Activated CD8-positive, alpha-beta memory T cell treated with anti-CD3 and anti-CD28 coated beads, Interleukin-2, amount 10 ng/mL, durations not matched to agents 7 days and 5 days (primary cell): ENCODE measurements at regions not wholly inside any gene's neighbourhood (a gene's known extent, or its start where the extent isn't known, plus 50 kb on each side); places are given as distances from the start of the nearest gene placed in this dataset.

Experiments used
- ATAC-seq: fragments of 150-1000 bp; cut with Tn5 transposase; one replicate; pipeline ENCODE4 v1.10.0; 2021; ENCODE audit warnings: moderate library complexity
- CTCF ChIA-PET: fragments of 350-600 bp; sonication (Branson Sonifier 250); formaldehyde crosslinking; loops from one replicate; lab custom pipeline; 2021; ENCODE audit warnings: antibody characterized with exemption; lab: Charles Lee
- DNase-seq: peaks from one replicate; pipeline ENCODE4 v3.0.0-alpha.2; 2020
- H3K27ac Mint-ChIP-seq: one replicate; pipeline ENCODE4 v1.8.0; 2021; ENCODE audit warnings: mild to moderate bottlenecking, mixed read lengths
- H3K27me3 Mint-ChIP-seq: one replicate; pipeline ENCODE4 v1.8.0; 2021; ENCODE audit warnings: mixed read lengths
- H3K36me3 Mint-ChIP-seq: one replicate; pipeline ENCODE4 v1.8.0; 2021; ENCODE audit warnings: mild to moderate bottlenecking, mixed read lengths
- H3K4me1 Mint-ChIP-seq: one replicate; pipeline ENCODE4 v1.8.0; 2021; ENCODE audit warnings: mixed read lengths
- H3K4me3 Mint-ChIP-seq: one replicate; pipeline ENCODE4 v1.8.0; 2021; ENCODE audit warnings: mild to moderate bottlenecking, moderate library complexity, mixed read lengths
- H3K9me3 Mint-ChIP-seq: one replicate; pipeline ENCODE4 v1.8.0; 2022; ENCODE audit warnings: low read depth, mixed read lengths

DNA sequence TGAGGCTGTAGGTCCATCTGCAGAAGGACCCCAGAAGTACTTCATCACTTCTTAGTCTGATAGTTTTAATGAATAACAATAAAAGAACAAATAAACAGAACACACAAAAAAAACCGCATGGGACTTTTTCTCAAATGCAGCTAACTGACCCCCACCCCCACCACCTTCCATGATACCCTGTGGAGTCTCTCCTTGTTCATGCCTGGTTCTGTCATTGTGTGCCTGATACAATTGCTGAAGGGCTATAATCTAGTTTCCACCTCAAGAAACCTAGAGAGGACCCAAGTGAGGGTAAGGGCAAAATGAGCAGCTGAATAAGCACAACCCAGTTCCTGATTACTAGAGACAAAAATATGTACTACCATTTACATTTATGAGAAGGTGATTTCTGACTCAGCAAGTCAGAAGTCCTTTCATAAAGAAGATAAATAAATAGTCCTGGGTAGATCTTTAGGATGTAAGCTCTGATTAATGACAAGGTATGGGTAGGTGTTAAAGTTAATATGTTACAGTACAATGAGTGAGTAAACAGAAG is 155.1 kb downstream of the TMA16 start:
- Mint-ChIP-seq H3K36me3 (no peaks in the 10 kb centered on the region), H3K4me3 (no peak overlapping the region), H3K27me3 (no peaks in the 10 kb centered on the region), H3K9me3 (peaks cover 9% of the 10 kb centered on the region), H3K27ac (no peak overlapping the region), H3K4me1 (no peaks in the 10 kb centered on the region)
- DNase-seq: no peak
- CTCF ChIA-PET: no interaction called here
- no peak for ATAC-seq

DNA sequence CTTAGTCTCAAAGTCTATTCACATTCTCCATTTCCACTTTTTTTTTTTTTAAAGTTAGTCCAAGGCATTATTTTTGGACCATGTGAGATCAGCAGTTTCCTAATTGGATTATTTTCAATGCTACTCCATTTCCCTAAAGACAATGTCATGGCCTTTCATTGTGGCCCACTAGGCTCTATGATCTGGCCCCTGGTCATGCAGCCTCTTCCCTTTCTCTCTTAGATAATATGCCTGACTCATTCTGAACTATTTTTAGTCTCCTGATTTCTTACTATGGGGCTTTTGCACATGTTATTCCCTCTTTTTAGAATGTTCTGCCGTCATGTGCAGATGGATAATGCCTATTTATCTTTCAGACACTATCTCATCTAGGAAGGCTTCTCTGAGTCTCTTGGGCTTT is 157.3 kb downstream of the TMA16 start:
- Mint-ChIP-seq H3K36me3 (no peaks in the 10 kb centered on the region), H3K27ac (no peak overlapping the region), H3K4me1 (no peaks in the 10 kb centered on the region), H3K9me3 (peaks cover 3% of the 10 kb centered on the region), H3K27me3 (no peaks in the 10 kb centered on the region), H3K4me3 (no peak overlapping the region)
- CTCF ChIA-PET: no interaction called here
- no peak for DNase-seq
- ATAC-seq: no peak

DNA sequence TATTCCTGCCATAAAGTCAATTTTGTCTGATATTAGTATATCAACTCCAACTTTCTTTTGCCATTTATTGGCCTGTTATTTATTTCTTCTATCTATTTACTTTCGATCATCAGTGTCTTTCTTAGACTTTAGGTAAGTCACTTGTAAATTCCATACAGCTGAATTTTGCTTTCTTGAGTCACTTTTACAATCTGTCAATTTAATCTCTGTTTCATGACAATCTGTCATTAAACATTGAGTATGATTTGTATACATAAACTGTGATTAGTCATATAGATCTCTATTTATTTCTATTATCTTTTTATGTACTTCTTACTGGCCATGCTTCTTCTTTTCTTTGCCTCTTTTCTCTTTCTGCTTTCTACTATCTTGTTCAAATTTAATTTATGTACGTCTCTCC is 160.1 kb downstream of the TMA16 start:
- ATAC-seq (no peak), DNase-seq (no peak)
- CTCF ChIA-PET: interaction anchor here (0.7 kb wide), 1 partner anchor 325 kb away, joined by 3 read pairs; no protein-coding TSS in a partner anchor
- no peaks in the 10 kb centered on the region for H3K36me3 Mint-ChIP-seq
- H3K4me1 Mint-ChIP-seq: no peaks in the 10 kb centered on the region
- no peak overlapping the region for H3K27ac Mint-ChIP-seq
- no peaks in the 10 kb centered on the region for H3K27me3 Mint-ChIP-seq
- no peak overlapping the region for H3K4me3 Mint-ChIP-seq
- no peaks in the 10 kb centered on the region for H3K9me3 Mint-ChIP-seq

DNA sequence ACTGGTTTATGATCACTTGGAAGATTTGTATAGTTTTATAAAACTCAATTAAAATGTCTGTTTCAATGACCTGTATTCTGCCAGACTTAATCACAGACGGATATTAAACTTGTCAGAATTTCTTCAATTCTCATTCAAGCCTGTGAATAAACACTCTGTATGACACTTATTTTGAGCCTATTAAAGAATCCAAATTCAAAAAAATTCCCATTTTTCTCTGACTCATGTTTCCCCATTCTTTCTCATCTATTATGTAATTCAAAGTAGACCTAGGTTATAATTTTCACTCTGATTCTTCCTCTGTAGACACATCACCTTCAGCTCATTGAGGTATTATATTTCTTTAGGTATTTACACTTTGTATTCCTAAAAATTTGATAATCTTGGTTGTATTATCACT is 166.1 kb downstream of the TMA16 start:
- H3K9me3 Mint-ChIP-seq: no peaks in the 10 kb centered on the region
- DNase-seq: no peak
- H3K4me3 Mint-ChIP-seq: no peak overlapping the region
- H3K27ac Mint-ChIP-seq: no peak overlapping the region
- no peaks in the 10 kb centered on the region for H3K4me1 Mint-ChIP-seq
- ATAC-seq: no peak
- H3K27me3 Mint-ChIP-seq: no peaks in the 10 kb centered on the region
- no peaks in the 10 kb centered on the region for H3K36me3 Mint-ChIP-seq
- CTCF ChIA-PET: no interaction called here

DNA sequence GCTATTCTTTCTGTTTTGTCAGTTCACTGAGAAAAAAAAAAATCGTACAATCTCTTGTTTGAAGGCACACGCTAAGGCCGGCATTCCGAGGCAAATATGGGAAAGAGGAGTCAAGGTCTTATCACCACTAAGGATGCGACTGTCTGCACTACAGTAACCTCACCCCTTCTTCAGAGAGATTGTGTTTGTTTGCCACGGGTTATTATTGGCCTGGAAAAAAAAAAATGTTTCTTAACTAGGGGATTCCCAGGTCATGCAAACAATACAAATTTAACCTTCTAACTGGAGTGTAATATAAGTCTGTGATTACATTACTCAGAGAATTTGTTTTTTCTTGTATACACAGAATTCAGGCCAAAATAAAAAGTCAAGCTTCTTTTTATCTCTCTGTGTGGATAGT is 168.3 kb downstream of the TMA16 start:
- no peak for DNase-seq
- no peaks in the 10 kb centered on the region for H3K27me3 Mint-ChIP-seq
- no peaks in the 10 kb centered on the region for H3K36me3 Mint-ChIP-seq
- no peak overlapping the region for H3K27ac Mint-ChIP-seq
- H3K4me3 Mint-ChIP-seq: no peak overlapping the region
- no peaks in the 10 kb centered on the region for H3K9me3 Mint-ChIP-seq
- no peaks in the 10 kb centered on the region for H3K4me1 Mint-ChIP-seq
- CTCF ChIA-PET: no interaction called here
- ATAC-seq: no peak

DNA sequence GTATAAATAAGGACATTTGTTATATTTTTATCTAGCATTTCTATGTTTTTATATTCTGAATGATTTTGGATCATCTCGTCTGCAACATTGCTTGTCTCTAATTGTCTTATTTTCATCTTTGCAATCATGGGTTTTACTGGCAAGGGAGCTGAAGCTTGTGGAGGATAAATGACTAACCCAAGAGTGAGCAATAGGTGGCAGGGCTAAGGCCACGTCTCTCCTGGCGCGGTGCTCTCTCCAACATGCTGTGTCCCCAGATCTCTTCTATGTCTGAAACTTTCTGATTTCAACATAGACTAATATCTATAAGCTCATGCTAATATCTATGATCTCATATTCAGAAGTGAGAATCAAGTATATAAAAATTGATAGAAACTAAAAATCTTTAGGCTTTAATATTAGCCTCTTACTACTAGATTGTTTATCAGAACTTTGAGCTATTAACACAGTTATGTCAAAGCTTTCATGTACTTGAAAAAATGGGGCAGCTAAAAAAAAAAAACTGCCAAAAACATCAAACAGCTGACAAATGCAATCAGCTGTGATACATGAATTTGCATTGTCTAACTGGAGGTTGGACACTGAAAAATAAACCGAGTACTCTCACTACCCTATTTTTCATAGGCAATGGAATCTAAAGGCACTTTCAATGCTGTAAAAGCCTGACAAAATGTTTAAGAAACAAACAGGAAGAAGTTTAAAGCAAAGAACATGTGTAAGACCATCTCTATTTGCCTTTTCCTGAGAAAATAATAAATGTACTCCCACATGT is 169.2 kb downstream of the TMA16 start:
- DNase-seq (no peak), ATAC-seq (no peak)
- Mint-ChIP-seq H3K4me3 (no peak overlapping the region), H3K27me3 (no peaks in the 10 kb centered on the region), H3K27ac (no peak overlapping the region), H3K9me3 (no peaks in the 10 kb centered on the region), H3K4me1 (no peaks in the 10 kb centered on the region), H3K36me3 (no peaks in the 10 kb centered on the region)
- CTCF ChIA-PET: no interaction called here

DNA sequence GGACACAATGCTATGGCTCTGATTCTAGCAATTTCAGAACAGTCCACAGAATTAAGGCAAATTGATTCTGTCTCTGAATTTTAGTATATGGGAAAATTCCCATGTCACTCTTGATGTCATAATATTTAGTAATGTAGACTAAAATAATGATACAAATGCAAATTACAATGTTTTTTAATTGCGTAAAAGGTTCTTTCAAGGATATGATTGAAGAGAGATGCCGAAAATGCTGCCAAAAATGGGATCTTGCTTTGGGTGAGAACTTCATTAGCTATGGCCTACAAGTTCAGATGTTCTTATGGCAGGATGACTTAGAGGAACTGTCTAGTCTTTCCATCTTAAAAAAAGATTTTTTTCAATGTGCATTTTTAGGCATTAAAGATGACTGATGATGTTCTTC is 170.6 kb downstream of the TMA16 start:
- CTCF ChIA-PET: no interaction called here
- Mint-ChIP-seq H3K27ac (no peak overlapping the region), H3K4me1 (no peaks in the 10 kb centered on the region)

DNA sequence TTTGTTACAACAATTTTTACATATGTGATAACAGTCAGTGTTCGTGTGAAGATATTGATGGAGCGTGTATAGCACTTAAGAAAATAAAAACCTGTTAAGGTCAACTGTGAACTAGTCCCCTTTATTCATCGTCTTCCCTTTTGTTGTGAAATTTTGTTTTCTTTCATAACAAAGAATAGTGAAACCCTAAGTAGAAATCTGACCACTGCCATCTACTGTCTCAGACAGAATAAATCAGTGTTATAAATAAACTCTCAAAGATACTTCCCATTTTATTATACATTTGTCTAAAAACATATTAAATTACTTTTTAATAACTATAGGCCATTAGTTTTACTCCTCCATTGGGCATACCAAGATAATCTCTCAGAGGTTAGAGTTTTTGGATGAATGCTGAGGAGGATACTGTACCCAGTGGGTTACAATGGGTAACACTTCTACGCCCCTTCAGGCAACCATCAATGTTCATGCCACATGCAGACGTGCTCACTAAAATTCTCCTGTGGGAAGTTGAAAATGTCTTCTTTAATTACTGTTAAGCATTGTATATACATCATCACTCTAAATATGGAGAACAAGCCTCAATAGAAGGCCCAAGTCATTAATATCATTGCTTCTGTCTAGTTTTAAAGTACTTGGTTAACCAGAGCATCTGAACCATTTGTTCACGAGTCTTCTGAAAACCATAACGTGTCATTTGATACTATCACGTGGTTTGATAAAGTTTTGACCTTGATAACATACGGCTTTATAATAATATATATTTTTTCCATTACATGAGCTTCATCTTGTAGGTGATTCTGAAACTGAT is 171.2 kb downstream of the TMA16 start:
- CTCF ChIA-PET: no interaction called here
- DNase-seq: no peak
- Mint-ChIP-seq H3K36me3 (no peaks in the 10 kb centered on the region), H3K27ac (no peak overlapping the region), H3K9me3 (no peaks in the 10 kb centered on the region), H3K4me3 (no peak overlapping the region), H3K27me3 (no peaks in the 10 kb centered on the region), H3K4me1 (no peaks in the 10 kb centered on the region)
- no peak for ATAC-seq

More for the DNA sequence above, 170.6 kb downstream of the TMA16 start:
- H3K27me3 Mint-ChIP-seq: no peaks in the 10 kb centered on the region
- no peaks in the 10 kb centered on the region for H3K9me3 Mint-ChIP-seq
- ATAC-seq: no peak
- DNase-seq: no peak
- H3K4me3 Mint-ChIP-seq: no peak overlapping the region
- no peaks in the 10 kb centered on the region for H3K36me3 Mint-ChIP-seq

DNA sequence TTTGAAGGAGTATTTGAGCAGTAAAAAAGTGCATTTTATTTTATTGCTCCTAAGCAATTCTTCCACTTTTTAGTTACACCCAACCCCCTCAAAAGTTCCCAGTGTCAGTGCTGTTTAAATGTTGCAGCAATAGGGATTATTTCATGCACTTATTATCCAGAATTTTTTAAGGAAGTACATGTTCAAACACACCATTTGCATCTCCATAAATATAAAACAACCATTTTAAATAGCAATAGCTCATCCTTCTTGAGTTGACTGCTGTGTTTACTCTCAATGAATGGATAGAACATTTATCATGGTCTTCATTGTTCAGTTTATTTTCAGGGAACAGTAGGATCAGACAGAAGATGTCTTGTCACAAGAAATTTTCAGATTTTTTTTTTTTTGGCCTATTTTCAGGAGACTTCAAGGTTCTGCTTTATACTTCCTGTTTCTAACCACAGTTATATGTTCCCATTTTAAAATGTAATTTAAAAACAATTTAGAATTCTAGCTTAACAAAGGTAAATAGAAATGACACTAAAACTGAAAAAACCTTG is 171.9 kb downstream of the TMA16 start:
- no peaks in the 10 kb centered on the region for H3K36me3 Mint-ChIP-seq
- CTCF ChIA-PET: no interaction called here
- no peaks in the 10 kb centered on the region for H3K9me3 Mint-ChIP-seq
- no peak overlapping the region for H3K4me3 Mint-ChIP-seq
- no peaks in the 10 kb centered on the region for H3K27me3 Mint-ChIP-seq
- DNase-seq (no peak), ATAC-seq (no peak)
- H3K4me1 Mint-ChIP-seq: no peaks in the 10 kb centered on the region
- no peak overlapping the region for H3K27ac Mint-ChIP-seq

DNA sequence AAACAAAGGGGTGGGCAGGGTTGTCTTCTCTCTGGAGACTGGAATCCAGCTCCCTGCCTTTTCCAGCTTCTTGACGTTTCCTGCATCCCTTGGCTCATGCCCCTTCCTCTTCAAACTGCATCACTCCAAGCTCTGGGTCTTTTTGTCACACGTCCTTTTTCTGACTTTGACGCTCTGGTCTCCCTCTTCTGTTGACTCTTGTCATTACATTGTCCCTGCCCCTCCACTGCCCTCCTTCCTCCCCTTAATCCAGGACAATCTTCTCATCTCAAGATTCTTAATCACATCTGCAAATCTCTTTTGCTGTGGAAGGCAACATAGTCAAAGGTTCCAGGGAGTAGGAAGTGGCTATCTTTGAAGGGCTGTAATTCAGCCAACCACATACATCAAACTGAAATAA is 178.3 kb downstream of the TMA16 start:
- DNase-seq (no peak), ATAC-seq (no peak)
- Mint-ChIP-seq H3K27ac (no peak overlapping the region), H3K4me1 (no peaks in the 10 kb centered on the region), H3K36me3 (no peaks in the 10 kb centered on the region), H3K9me3 (no peaks in the 10 kb centered on the region), H3K27me3 (no peaks in the 10 kb centered on the region), H3K4me3 (no peak overlapping the region)
- CTCF ChIA-PET: interaction anchor here (0.8 kb wide), 1 partner anchor 8 kb away, joined by 3 read pairs; no protein-coding TSS in a partner anchor

DNA sequence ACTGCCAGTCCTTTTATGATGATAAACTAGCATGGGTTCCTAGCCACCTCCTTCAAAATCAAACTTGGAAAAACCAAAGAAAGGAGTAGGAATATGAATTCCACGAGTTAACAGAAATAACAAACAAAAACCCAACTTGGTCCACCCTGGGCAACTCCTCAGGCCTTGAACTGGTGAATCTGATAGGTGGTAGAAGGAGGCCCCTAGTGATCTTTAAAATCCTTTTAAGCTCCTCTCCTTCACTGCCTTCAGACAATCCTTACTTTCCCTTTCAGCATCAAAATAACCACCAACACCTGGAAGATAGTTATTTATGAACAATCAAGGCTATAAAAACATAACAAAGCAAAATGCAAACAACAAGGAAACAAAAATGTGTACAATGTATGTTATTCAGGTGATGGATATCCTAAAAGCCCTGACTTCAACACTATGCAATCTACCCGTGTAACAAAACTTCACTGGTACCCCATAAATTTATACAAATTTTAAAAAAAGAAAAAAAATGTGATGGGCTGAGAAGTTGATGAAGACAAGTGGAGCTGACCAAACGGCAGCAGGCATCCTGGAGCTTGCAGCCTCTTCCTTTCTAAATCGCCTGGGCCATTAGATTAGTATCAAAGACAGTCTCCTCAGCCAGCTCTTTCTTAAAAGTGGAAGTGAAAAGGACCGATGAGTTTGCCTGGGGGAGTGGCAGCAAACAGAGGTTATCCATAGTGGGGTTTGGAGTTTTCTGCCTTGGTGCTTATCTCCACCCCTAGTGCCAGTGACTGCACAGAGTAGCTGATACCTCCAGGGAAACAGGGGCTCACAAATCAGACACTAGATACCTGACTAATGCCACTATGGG is 179.6 kb downstream of the TMA16 start:
- ATAC-seq: no peak
- Mint-ChIP-seq H3K9me3 (no peaks in the 10 kb centered on the region), H3K27ac (no peak overlapping the region), H3K4me3 (no peak overlapping the region), H3K4me1 (no peaks in the 10 kb centered on the region), H3K27me3 (no peaks in the 10 kb centered on the region), H3K36me3 (no peaks in the 10 kb centered on the region)
- CTCF ChIA-PET: interaction anchor here (1.0 to 2.1 kb wide), 2 partner anchors 119 to 124 kb away, joined by 3 to 7 read pairs; no protein-coding TSS in a partner anchor
- no peak for DNase-seq

DNA sequence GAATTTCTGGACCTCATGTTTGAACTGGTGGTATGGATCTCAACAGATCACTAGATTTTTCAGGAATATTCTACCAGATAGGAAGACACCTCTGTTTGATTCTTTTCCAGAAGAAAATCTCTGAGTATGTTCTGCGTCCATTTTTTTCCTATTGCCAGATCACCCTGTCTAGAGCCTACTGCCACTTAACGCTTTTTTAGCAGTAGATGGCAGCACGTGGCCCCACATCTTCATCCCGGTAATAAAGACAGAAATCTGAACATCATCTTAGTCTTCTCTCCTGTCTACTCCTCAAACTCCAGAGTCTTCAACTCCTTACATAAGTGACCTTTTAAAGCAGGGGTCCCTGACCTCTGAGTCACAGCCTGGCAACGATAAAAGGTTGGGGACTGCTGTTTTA is 184.7 kb downstream of the TMA16 start:
- Mint-ChIP-seq H3K4me1 (no peaks in the 10 kb centered on the region), H3K27ac (no peak overlapping the region), H3K9me3 (no peaks in the 10 kb centered on the region), H3K27me3 (no peaks in the 10 kb centered on the region), H3K36me3 (no peaks in the 10 kb centered on the region), H3K4me3 (no peak overlapping the region)
- ATAC-seq (no peak), DNase-seq (no peak)
- CTCF ChIA-PET: interaction anchor here (1.1 to 3.8 kb wide), 2 partner anchors 11 to 129 kb away, joined by 3 to 22 read pairs; no protein-coding TSS in a partner anchor
